Neutrophil (primary cell): ENCODE measurements at regions not wholly inside any gene's neighbourhood (a gene's known extent, or its start where the extent isn't known, plus 50 kb on each side); places are given as distances from the start of the nearest gene placed in this dataset.

Experiments used
- H3K27ac ChIP-seq: fragments of 200-600 bp; sonication (generic); 2 replicates; pipeline ENCODE4 v1.5.1; 2016; ENCODE audit warnings: mild to moderate bottlenecking, moderate library complexity
- H3K27me3 ChIP-seq: fragments of 200-600 bp; sonication (generic); 2 replicates; pipeline ENCODE4 v1.6.0; 2016; ENCODE audit warnings: mild to moderate bottlenecking
- H3K36me3 ChIP-seq: fragments of 200-600 bp; sonication (generic); 2 replicates; pipeline ENCODE4 v1.5.1; 2017
- H3K4me1 ChIP-seq, 2 experiments: fragments of 200-600 bp in 1 of 2; sonication (generic) in 1 of 2; 1 replicate in 1 of 2; 2 replicates in 1 of 2; pipeline versions ENCODE4 v1.5.1 to v1.6.1; 2013 to 2016; ENCODE audit warnings: low read depth in 1 of 2, low read length in 1 of 2, mild to moderate bottlenecking in 1 of 2, moderate library complexity in 1 of 2; ENCODE audit not compliant: control insufficient read depth in 1 of 2, insufficient read depth in 1 of 2
- H3K4me3 ChIP-seq, 2 experiments: fragments of 200-600 bp in 1 of 2; sonication (generic) in 1 of 2; 1 replicate in 1 of 2; 2 replicates in 1 of 2; pipeline ENCODE4 v1.5.1; 2013 to 2016; ENCODE audit warnings: low read depth in 1 of 2, low read length in 1 of 2, mild to moderate bottlenecking in 1 of 2, moderate library complexity in 1 of 2
- H3K9me3 ChIP-seq: fragments of 200-600 bp; sonication (generic); 2 replicates; pipeline ENCODE4 v1.5.1; 2016
- CTCF ChIP-seq: fragments of 200-600 bp; sonication (generic); IDR thresholded peaks from 2 replicates; pipeline ENCODE4 v1.5.1; 2016; ENCODE audit warnings: antibody characterized with exemption

- no peak for TF ChIP-seq CTCF
- Histone ChIP-seq H3K36me3 (no peaks in the 10 kb centered on the region), H3K27ac (no peak overlapping the region), H3K9me3 (no peaks in the 10 kb centered on the region), H3K27me3 (no peaks in the 10 kb centered on the region), H3K4me1 (no peaks in the 10 kb centered on the region), H3K4me3 (no peak overlapping the region)
Measured at GRCh38 chr16:65624229-65624628, 502.4 kb upstream of the CDH11 start.

GRCh38 chr16:65622871-65623270, 501.0 kb upstream of the CDH11 start:
- no peak overlapping the region for H3K27ac ChIP-seq
- no peaks in the 10 kb centered on the region for H3K9me3 ChIP-seq
- no peak overlapping the region for H3K4me3 ChIP-seq
- no peak for TF ChIP-seq CTCF
- H3K4me1 ChIP-seq: no peaks in the 10 kb centered on the region
- no peaks in the 10 kb centered on the region for H3K36me3 ChIP-seq
- no peaks in the 10 kb centered on the region for H3K27me3 ChIP-seq

GRCh38 chr16:65622151-65622550, 500.3 kb upstream of the CDH11 start:
- no peak for TF ChIP-seq CTCF
- Histone ChIP-seq H3K4me3 (no peak overlapping the region), H3K9me3 (no peaks in the 10 kb centered on the region), H3K27me3 (no peaks in the 10 kb centered on the region), H3K27ac (no peak overlapping the region), H3K36me3 (no peaks in the 10 kb centered on the region), H3K4me1 (no peaks in the 10 kb centered on the region)

GRCh38 chr16:65621640-65622039, 499.8 kb upstream of the CDH11 start:
- Histone ChIP-seq H3K36me3 (no peaks in the 10 kb centered on the region), H3K27me3 (no peaks in the 10 kb centered on the region), H3K4me3 (no peak overlapping the region), H3K27ac (no peak overlapping the region), H3K4me1 (no peaks in the 10 kb centered on the region), H3K9me3 (no peaks in the 10 kb centered on the region)
- TF ChIP-seq CTCF: no peak

- Histone ChIP-seq H3K27me3 (no peaks in the 10 kb centered on the region), H3K36me3 (no peaks in the 10 kb centered on the region), H3K9me3 (no peaks in the 10 kb centered on the region), H3K4me1 (no peaks in the 10 kb centered on the region), H3K27ac (no peak overlapping the region), H3K4me3 (no peak overlapping the region)
- no peak for TF ChIP-seq CTCF
Measured at GRCh38 chr16:65619606-65620005, 497.7 kb upstream of the CDH11 start.

GRCh38 chr16:65618931-65619330, 497.1 kb upstream of the CDH11 start:
- H3K36me3 ChIP-seq: no peaks in the 10 kb centered on the region
- TF ChIP-seq CTCF: no peak
- H3K4me1 ChIP-seq: no peaks in the 10 kb centered on the region
- H3K27ac ChIP-seq: no peak overlapping the region
- H3K27me3 ChIP-seq: no peaks in the 10 kb centered on the region
- no peak overlapping the region for H3K4me3 ChIP-seq
- H3K9me3 ChIP-seq: no peaks in the 10 kb centered on the region
